ENCODE measurements at regions not wholly inside any gene's neighbourhood (a gene's known extent, or its start where the extent isn't known, plus 50 kb on each side); places are given as distances from the start of the nearest gene placed in this dataset.
"Not testable (repeated sequence)": the region's sequence is repeated elsewhere in the genome, so short reads cannot be mapped to it uniquely, and the experiment has no call there.

DNA sequence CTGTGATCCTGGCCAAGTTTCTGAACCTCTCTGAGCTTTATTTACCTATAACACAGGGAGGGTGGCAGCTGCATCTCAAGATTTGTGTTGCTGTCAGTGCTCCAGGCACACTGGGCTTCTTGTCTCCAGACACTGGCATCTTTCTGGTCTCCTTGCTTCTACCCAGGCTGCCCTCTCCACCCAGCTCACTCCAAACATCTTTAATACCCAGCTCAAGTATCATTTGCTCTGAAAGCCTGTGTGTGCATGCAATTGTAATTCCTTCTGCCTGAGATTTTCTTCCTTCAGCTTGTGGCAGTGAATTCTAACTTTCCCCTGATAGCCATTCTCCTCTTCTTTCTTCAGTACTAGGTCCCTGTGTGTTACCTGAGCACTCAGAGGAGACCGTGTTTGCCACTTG is 50.7 kb upstream of the USP7 start:
- DNase-seq (ENCODE audit: low read depth, low spot score): no peak

GRCh38 chr16:9015489-9015888 is 51.8 kb upstream of the USP7 start:
- DNase-seq (ENCODE audit: low read depth, low spot score): no peak

GRCh38 chr16:9016005-9016404 is 52.3 kb upstream of the USP7 start:
- not testable (repeated sequence) for DNase-seq (ENCODE audit: low read depth, low spot score)

DNA sequence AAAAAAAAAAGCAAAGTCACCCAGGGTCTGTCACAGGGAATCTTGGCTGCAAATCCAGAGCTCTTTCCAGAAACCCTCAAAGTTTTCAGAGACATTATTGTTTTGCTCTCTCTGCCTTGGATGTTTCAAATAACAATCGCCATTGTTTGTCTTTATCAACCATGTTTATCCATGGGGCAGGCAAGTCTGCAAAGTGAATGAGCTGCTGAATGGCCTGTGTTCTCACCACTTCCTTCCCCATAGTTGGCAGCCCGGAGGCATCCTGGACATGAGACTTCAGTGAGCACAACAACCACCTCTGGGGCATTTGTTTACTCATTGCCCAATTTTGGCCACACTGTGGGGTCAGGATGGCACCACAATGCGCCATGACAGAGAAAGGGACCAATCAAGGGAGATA is 53.1 kb upstream of the USP7 start:
- no peak for DNase-seq (ENCODE audit: low read depth, low spot score)

DNA sequence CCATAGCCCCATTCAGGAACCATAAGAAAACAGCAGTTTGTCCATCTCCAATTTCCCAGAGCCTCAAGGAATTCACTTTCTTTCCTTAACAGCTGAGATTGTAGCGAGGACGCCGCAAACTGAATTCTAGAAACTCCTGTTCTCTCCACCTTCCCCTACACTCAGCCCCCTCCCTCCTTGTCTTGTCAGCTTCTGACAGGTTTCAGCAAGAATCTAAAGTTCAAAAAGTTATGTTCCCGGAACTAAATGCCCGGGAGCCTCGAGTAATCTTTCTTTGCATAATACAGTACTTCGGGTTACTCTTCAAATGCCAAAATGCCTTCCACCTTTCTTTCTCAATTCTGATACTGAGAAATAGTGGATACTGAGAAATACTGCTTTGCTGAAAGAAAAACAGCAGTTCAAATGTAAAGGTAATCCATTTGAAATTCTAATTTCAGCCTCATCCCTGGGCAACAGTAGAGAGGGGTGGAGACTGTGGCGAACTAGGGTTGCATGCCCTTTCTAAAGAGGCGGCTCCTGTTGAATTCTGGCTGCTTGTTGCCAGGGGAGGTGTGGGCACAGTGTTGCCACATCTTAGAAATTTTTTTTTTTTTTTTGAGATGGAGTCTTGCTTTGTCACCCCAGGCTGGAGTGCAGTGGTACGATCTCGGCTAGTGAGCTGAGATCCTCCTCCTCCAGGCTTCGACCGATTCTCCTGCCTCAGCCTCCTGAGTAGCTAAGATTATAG is 63.5 kb upstream of the USP7 start:
- DNase-seq (ENCODE audit: low read depth, low spot score): no peak

DNA sequence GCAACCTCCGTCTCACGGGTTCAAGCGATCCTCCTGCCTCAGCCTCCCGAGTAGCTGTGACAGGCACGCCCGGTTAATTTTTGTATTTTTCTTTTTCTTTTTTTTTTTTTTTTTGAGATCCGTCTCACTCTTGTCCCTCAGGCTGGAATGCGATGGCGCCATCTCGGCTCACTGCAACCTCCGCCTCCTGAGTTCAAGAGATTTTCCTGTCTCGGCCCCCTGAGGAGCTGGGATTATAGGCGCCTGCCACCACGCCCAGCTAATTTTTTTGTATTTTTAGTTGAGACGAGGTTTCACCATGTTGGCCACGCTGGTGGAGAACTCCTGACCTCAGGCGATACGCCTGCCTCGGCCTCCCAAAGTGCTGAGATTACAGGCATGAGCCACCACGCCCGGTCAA is 63.0 kb upstream of the HAPSTR1 start:
- DNase-seq (ENCODE audit: low read depth, low spot score): peak; percentile 24

DNA sequence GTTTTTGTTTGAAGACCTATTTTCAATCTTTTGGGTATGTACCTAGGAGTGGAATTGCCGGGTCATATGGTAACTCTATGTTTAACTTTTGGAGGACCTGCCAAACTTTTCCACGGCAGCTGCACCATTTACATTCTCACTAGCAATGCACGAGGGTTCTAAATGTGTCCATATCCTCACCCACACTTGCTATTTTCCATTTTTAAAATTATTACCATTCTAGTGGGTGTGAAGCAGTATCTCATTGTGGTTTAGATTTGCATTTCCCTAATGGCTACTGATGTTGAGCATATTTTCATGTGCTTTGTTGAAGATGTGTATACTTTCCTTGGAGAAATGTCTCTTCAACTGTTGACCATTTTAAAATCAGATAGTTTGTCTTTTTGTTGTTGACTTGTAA is 60.3 kb upstream of the HAPSTR1 start:
- no peak for DNase-seq (ENCODE audit: low read depth, low spot score)

- DNase-seq (ENCODE audit: low read depth, low spot score): peak; percentile 57
These were observed 58.2 kb upstream of the HAPSTR1 start for GRCh38 chr16:9033125-9033830.

GRCh38 chr16:9034056-9034455 is 57.4 kb upstream of the HAPSTR1 start:
- DNase-seq (ENCODE audit: low read depth, low spot score): no peak

DNA sequence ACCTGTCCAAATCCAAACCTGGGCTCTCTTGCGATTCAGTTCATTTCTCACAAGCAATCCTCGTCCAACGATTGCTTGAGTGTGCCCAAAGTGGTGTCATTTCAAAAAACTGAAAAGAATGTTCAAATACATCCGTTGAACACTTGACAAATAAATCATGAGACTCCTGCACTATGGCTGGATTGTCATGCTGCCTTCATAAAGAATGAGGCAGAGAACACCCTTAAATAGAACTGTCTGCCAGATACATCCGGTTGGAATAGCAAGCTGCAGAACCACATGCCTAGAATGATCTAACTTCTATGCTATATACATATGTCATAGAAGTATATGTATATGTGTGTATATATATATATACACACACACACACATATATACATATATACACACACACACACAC is 55.4 kb upstream of the HAPSTR1 start:
- no peak for DNase-seq (ENCODE audit: low read depth, low spot score)

DNA sequence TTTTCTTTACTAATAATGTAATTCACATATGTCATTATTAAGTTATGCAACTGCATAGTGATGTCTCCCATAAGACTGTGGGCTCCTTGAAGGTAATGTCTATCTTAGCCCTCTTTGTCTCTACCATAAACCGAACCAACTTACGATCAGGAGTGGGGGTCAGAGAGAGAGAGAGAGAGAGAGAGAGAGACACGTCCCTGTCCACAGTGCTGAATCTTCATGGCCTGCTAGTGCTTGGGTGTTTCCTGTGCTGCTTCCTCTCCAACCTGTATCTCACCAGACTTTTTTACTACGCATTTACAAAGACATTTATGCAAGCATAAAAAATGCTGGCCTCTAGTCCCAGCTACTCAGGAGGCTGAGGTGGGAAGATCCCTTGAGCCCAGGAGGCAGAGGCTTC is 52.2 kb upstream of the HAPSTR1 start:
- peak; percentile 32 for DNase-seq (ENCODE audit: low read depth, low spot score)

- no peak for DNase-seq (ENCODE audit: low read depth, low spot score)
These were observed 50.5 kb upstream of the HAPSTR1 start for GRCh38 chr16:9040800-9041412.
